CD4-positive, alpha-beta T cell treated with Interleukin-21 for 1 hour (primary cell): ENCODE measurements at regions not wholly inside any gene's neighbourhood (a gene's known extent, or its start where the extent isn't known, plus 50 kb on each side); places are given as distances from the start of the nearest gene placed in this dataset.
A peak's percentile ranks its signal among the peaks of the same experiment; 100 is the strongest.

ENCODE experiments used
- DNase-seq: peaks from one replicate; pipeline ENCODE4 v3.0.0-alpha.2; 2020

DNA sequence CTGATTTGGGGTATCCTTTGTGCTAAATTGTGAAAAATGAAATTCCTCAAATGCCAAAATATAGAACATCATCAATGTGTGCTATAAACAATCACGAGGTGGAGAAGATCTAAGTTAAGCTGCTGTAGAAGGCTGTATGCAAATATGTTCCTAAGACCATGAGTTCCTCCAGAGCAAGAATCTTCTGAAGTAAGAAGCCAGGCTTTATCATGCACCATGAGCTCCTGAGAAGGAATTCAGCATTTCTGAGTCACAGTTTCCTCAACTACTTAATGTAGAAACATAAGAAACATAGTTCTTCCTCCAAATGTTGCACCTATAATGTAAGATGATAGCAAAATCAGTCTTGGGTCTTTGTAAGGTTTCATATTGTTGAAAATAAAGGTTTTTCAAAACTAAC is 241.7 kb upstream of the MDFIC2 start:
- no peak for DNase-seq

DNA sequence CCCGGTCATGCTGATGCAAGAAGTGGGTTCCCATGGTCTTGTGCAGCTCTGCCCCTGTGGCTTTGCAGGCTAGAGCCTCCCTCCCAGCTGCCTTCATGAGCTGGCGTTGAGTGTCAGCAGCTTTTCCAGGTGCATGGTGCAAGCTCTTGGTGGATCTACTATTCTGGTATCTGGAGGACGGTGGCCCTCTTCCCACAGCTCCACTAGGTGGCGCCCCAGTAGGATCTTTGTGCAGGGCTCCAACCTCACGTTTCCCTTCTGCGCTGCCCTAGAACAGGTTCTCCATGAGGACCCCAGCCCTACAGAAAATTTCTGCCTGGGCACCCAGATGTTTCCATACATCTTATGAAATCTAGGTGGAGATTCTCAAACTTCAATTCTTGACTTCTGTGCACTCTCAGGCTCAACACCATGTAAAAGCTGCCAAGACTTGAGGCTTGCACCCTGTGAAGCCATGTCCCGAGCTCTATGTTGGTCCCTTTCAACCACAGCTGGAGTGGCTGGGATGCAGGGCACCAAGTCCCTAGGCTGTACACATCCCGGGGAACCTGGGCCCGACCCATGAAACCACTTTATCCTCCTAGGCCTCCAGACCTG is 238.4 kb upstream of the MDFIC2 start:
- peak; percentile 64 for DNase-seq

DNA sequence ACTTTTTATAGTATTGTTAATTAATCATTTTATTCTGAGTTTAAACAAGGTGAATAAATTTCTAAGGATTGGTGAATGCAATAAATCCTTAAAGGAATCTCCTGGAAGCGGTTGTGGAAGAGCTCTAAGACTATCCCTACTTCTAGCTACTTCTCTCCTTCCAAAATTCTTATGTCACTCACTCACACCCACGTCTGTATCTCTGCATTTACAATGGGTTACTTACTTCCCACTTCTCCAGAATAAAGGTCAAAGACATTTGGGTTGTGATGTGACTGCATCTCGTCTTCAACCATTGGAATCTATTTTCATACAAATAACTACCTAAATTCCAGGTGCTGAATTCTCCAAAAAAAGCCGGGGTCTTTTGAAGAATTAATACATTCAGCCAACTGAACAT is 234.2 kb upstream of the MDFIC2 start:
- no peak for DNase-seq

DNA sequence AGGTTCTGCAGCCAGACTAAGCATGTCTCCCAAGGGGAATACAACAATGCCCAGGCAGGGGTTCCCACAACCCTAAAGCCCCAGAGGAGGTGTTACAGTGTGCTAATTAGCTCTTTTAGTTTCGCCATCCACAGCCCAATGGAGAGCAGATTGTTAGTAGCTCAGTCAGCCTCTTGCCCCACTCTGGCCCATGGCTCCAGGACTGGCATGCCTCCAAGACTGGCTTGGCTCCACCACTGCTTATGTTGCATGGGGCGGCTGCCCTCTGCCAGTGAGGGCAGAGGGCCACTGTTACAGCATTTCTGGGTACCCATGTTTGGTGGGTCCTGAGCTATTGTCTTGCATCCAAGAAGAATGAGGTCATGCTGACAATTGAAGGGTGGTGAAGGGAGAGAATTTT is 231.1 kb upstream of the MDFIC2 start:
- DNase-seq = no peak

DNA sequence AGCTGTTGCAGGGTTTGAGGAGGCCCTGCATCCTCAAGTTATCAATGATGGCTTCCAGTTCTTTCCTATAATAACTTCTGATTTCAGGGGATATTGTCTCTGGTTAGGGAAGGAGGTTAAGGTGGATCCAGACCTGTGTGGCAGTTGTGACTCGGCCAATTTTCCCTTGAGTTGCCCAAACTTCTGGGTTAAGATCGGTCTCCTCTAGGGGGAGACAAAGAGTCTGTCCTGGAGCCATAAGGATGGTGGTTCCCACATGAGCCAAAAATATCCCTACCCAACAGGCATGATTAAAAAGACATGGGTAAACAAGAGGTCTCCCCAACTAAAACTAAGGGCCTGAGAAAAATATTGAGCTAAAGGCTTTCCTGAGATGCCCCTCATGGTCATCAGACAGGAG is 227.5 kb upstream of the MDFIC2 start:
- DNase-seq = no peak

DNA sequence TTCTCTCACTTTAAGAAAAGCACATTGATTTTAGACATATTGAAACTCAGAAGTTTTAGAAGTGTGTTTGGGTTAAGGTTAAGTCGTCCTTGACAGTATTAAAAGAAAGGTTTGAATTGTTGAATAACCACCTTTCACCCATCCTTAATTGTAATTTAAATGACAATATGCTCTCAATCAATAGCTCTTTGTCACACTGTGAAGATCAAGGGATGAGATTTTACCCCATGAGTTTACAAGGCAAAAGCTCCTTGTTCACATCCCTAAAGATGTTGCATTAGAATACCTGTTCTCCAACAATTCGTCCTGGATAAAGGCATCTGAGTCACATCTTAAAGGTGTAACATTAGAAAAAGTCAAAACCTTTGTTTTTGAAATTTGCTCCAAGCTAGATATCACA is 220.4 kb upstream of the MDFIC2 start:
- DNase-seq = no peak

DNA sequence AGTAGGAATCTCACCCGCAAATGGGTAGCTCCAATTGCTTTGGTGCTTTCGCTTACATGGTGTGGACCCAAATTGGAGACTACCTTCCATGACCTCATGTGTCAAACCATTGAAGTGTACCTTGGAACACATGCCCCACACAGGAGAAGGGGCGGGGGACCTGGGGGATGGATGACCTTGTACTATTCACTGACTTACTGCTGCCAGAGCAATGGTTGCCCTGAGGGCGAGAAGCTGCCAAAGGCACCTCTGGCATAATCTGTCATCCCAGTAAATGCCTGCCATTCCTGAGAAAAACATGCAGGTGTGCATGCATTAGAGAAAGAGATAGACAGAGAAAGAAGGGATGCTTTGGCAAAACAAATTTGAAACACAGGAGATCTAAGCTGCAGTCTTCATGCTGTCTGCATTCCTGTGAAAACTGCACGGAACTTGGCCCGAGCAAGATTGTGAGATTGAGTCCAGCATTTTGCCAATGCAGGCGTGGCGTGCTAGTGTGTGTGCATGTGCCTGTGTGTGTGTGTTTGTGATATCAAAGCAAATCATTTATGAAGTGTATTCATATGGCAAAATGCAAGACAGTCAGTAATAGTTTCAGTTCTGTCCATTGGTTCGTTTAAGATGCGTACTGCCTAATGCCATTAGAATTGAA is 219.5 kb upstream of the MDFIC2 start:
- DNase-seq = no peak

DNA sequence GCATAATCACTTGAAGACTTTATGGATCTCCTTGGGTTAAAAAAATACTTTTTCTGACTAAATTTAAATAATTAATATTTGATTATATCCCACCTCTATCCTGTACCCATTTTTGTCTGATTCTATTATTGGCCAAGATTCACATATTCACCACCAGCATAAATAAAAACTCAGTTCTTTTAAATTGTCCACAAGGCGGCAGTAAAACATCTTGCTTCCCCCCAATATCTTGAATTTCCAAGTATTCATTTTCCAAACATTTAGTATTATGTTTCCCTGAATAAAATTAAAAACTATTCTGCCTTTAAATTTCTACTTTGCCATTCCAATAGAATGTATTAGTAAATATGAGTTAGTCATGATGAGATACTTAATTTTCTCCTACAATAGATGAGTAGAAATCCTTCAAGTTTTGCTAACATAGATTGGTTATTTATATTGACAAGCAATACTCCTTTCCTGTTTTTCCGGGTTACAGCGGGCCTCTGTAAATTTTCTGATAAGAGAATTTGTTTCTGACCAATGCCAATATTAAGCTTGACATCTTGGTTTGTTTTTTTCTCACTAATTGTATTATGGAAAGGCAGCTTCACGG is 218.7 kb upstream of the MDFIC2 start:
- peak; percentile 1 for DNase-seq

DNA sequence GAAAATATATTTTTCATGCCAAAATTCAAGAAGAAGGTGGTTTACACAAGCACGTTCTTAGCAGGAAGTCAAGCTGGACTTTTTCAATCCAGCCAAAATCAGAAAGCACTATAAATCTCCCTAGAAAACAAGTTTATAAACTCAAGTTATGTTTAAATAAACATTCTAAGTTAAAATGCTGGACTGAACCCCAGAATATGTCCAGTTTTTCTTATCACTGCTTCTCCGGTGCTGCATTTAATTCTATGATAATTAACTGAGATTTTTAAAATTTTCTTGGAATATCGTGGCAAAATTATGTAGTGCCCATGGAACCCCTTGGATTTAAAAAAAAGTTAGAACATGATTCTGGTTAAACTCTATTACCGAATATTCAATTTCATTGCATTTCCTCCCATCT is 218.2 kb upstream of the MDFIC2 start:
- DNase-seq = no peak

DNA sequence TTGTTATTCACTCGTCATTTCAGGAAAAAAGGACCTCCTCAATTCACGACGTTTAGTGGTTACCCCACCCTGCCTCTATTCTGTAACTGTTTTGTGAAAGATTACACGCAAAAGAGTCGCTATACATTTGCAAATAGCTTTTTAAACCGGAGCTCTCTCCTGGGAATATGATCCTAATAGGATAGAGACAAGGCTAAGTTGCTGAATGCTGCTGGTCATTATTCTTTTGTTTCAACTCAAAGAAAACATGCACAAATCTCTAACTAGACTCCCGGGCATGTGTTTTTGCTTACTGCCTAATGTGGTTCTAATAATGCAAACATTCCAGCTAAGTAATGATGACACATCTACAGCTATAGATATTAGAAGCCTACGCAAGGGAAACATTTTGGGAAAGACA is 214.6 kb upstream of the MDFIC2 start:
- DNase-seq = no peak

DNA sequence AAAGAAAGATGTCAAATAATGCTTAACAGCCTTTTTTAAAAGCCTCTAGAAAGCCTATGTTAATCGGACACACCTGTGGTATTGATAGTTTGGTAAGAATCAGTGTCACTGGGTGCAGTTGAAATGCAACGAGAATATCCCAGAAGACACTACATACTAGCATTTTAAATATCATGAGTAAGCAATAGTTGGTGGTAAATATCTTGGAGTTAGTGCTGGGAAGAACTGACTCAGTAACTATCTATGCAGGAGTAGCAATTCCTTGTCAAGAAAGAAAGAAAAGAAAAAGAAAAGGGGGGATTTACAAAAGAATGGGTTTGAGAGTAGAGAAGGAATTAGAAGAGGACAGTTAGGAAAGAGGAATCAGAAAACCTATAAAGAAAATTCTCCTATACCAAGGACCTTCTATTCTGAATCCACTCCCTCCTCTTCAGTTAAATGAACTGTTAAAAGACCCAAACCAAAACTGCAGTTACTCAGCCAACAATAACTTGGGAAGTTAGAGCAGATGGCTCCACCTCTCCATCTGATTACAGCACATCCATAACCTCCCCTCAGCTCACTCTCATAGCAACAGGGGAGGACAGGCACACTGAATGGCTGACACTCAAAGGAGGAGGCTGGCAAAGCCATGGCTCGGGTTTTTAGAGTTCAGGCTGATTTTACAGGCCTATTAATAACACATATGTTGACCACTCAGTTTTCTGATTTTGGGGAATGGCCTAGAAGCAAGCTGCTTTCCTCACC is 207.6 kb upstream of the MDFIC2 start:
- DNase-seq = no peak

DNA sequence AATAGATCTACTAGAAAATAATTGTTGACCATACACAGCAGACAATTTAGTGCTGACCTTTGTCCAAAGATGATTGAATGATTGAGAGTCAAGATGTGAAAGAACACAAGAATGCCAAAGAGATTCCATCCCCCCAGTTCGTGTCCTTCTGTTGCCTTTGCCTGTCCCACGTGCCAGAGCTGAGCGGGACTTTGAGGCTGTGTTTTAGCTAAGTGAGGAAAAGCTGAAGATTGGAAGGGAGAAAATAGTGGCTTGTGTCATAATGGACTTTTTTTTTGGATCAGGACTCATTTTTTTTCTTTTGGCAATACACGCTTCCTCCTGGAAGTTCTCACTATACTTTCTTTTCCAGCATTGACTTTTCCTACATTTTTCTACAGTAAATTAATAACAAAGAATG is 206.6 kb upstream of the MDFIC2 start:
- no peak for DNase-seq

DNA sequence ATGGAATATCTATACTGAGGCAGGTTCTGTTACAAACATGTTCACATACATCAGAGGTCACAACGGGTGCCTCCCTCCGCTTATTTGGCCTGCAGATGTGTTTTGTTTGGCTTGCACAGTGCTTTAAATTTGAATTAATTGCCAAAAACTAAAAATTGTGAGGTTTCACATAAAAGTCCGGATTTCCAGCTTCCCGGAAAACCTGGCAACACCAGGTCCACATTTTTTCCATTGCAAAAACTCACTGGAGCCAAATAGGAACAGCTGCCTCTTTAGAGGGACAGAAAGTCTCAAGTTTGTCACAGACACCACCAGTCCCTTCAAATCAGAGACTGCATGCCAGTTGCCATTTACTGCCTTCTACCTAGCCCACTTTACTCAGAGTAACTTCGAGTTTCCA is 205.9 kb upstream of the MDFIC2 start:
- no peak for DNase-seq

DNA sequence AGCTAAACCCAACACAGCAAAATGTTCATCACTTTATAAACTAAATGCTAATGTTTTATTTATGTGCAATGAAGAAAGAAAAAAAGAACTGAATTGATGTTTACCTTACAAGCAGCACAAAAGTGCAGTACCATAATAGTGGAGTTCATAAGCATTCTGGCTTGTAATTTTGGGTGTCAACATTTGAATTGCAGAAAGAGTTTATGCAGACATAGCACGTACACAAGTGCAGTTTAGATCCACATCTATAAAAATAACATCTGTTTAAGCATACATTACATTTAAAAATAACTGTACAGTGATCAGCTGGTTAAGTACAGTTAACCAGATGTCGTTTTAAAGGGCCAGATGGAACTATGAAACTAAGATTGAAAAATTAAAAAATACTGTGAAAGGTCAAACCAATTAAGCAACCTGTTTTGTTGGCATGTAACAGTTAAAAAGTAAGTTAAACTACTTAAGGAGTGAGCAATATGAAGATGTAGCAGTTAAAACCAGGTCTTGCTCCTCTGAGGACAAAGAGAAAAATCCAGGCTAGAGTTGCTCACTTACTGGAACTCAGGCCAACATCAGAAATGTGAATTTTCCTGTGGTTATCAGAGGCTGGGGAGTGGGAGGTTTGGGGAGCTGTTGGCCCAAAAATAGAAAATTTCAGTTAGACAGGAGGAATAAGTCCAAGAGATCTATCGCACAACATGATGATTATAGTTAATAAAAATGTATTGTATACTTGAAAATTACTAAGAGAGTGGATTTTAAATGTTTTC is 204.9 kb upstream of the MDFIC2 start:
- DNase-seq = no peak

DNA sequence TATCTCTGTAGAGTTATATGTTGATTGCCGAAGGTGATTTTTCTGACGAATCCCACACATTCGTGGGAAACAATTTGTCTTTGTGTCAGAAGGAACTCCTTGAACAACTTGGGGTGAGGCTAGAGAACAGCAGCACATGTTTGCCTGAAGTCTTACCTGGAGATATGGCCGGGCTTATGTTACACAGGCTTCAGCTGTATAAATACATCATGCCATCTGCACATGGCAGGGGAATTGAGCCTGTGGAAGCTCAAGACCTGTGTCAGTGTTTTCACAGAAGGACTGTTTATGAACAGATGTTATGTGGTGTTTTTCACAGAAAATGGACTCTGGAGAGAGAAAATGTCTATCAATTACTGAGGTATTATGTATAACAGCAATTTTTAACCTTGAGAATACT is 203.6 kb upstream of the MDFIC2 start:
- no peak for DNase-seq

DNA sequence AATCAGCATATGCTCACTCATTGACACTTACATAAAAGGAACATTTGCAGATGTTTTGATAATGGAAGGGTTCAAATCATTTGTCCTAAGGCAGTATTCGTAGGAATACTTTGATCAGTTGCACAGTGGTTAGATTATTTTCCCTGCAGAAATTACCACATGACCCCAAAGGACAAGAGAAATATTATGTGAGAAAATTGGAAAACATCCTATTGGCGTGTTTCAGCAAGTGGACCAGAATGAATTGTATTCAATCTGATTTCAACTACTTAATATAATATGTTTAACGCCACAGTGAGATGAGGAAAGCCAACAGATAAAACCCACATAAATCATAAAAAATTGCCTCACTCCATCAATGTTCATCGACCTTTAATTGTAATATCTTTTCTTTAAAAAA is 195.0 kb upstream of the MDFIC2 start:
- DNase-seq = no peak

DNA sequence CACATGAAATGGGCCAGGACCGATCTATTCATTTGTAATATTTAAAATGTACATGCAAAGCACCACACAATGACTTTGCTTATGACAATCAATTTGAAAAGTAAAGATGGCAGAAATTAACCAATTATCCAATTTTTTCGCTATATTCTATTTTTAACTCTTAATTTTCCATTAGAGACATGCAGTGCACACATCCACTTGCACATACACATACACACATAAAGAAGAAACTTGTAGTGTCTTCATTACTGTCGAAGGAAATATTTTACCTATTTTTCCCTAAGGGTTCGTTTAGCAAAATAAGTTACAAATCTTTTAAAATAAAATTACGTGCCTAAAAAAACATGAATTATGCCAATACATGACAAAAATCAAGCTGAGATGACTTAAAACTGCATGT is 194.3 kb upstream of the MDFIC2 start:
- DNase-seq = no peak

DNA sequence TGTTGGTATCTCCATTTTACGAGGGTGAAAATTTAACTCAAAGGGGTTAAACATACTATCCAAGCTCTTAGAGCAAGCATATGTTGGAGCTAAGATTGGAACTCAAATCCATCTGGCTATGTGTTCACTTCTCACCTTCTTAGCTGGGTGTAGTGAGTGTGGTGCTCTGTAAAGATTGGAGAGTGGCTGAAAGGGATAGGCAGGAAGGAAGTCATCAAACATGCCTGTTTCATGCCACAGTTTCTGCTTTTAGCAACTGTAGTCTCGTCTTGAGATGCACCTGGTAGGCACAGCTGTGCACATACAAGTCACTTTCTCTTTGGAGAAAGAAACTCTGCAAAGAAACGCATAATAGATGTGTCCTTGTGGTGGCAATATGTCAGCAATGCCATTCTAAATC is 189.1 kb upstream of the MDFIC2 start:
- no peak for DNase-seq

DNA sequence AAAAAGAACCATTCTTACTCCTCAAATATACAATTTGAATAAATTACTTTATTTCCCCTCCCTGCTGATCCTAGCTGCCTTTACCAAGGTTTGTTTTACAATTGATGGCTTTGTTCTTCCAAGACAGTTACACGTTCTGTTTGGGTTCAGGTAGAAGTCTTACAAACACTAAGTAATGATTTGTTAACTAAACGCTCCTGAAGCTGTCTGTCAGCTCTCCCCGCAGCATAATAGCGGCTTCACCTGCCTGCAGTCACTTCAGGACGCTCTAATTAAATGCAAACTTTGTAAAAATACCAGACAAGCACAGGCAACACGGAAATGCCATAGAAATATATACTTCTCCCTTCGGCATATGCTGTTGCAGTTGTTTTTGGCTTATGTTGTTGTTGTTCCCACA is 176.4 kb upstream of the MDFIC2 start:
- no peak for DNase-seq

DNA sequence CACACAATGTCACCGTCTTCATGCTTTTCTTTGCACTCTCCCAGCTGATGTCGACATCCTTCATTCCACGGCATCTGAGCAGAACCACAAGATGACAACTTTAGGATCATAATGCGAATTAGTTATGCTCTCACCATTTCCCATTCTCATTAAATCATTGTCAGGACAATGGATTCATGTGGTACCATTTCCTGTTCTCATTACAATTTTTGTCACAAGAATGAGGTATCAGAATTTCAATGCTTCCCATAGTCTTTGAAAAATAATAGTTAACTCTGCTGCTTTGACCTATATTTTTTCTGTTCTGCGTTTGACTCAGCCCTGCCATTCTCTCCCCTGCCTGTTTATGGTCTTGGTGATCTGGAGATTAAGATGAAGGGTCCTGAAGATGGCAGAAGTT is 175.7 kb upstream of the MDFIC2 start:
- no peak for DNase-seq

DNA sequence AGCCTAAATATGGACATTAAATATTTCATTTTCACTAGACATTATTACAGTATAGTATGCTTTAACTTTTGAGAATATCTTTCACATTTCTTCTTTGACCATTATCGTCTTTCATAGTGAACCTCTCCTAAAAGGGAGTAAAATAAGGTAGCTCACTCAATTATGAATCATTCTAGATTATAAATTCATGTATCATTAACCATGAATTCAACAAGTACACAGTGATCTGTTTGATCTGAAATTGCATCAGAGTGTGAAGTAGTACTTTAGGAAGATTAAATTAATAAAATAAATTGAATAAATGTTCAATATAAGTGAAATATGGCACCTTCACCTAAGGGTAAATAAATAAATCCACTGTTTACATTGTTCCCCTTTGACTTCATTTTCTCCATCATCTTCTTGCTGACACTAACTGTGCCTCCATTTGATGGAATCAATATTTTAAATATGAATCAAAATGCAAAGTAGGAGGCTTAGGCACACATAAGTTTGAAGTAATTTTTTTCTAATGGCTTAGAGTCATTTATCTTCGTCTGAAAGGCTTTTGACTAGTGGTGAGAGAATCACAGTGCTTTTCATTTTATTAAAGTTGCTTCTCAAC is 174.1 kb upstream of the MDFIC2 start:
- no peak for DNase-seq

DNA sequence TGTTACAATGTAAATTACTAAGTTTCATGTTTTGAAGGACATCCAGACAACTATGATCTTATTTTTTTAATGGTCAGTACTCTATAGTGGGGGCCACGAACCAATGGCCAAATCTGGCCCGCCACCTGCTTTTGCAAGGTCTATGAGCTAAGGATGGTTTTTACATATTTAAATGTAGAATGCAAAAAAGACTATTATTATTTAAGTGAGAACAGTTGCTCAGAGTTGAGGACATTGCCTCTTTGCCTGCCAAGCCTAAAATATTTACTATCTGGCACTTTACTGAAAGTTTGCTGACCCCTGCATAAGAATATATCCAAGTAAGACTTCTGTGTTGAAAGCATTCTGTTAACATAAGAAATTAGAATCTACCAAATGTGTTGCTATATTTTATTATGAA is 163.7 kb upstream of the MDFIC2 start:
- DNase-seq = no peak
